Gastroesophageal sphincter (tissue), 3 donors: ENCODE measurements at regions not wholly inside any gene's neighbourhood (a gene's known extent, or its start where the extent isn't known, plus 50 kb on each side); places are given as distances from the start of the nearest gene placed in this dataset.

Experiments used
- CTCF ChIP-seq, 4 experiments: fragments of 200-600 bp in 2 of 4; fragments of 450-650 bp in 2 of 4; sonication (generic) in 1 of 4; IDR thresholded peaks; one replicate each; pipeline ENCODE4 v1.5.1; 2017 to 2019; ENCODE audit warnings: antibody characterized with exemption in 4 of 4, mild to moderate bottlenecking in 2 of 4, moderate library complexity in 2 of 4
- EP300 ChIP-seq: sonication (generic); formaldehyde crosslinking; IDR thresholded peaks from one replicate; pipeline ENCODE4 v1.6.1; 2017; ENCODE audit warnings: antibody characterized with exemption, mild to moderate bottlenecking
- POLR2A ChIP-seq, 2 donors: fragments of 450-650 bp; IDR thresholded peaks; one replicate each; pipeline ENCODE4 v1.6.1; 2017; ENCODE audit warnings: antibody characterized with exemption in 2 of 2, mild to moderate bottlenecking in 2 of 2, moderate library complexity in 1 of 2
- POLR2AphosphoS5 ChIP-seq: sonication (generic); formaldehyde crosslinking; IDR thresholded peaks from one replicate; pipeline ENCODE4 v1.6.1; 2017; ENCODE audit warnings: antibody characterized with exemption

- no peak for TF ChIP-seq POLR2A (IDR thresholded peaks at IDR 0.05)
- no peak for TF ChIP-seq CTCF (IDR thresholded peaks at IDR 0.05)
- TF ChIP-seq POLR2AphosphoS5, result no peak
- TF ChIP-seq EP300, result no peak
These were observed 258.9 kb downstream of the IZUMO3 start for GRCh38 chr9:24286761-24287160.
